Bronchial epithelial cell (primary cell): ENCODE measurements at regions not wholly inside any gene's neighbourhood (a gene's known extent, or its start where the extent isn't known, plus 50 kb on each side); places are given as distances from the start of the nearest gene placed in this dataset.

Source experiments
- DNase-seq: peaks from one replicate; pipeline ENCODE4 v3.0.0-alpha.2; 2010; ENCODE audit warnings: low read depth
- FAIRE-seq: peaks from 2 replicates; lab custom pipeline; 2011; peaks lifted over from hg19 to GRCh38; lab: Jason Lieb, UNC
- H3K27me3 ChIP-seq: 2 replicates; pipeline ENCODE4 v1.5.1; 2011; ENCODE audit warnings: low read length; ENCODE audit not compliant: control insufficient read depth, insufficient read depth
- H3K36me3 ChIP-seq: 2 replicates; pipeline ENCODE4 v1.5.1; 2011; ENCODE audit warnings: low read length; ENCODE audit not compliant: control insufficient read depth, insufficient read depth
- H3K4me3 ChIP-seq: 2 replicates; pipeline ENCODE4 v1.5.1; 2011; ENCODE audit warnings: mild to moderate bottlenecking, low read depth, low read length, control low read depth
- TF ChIP-seq, protein P1 (sequence below): IDR thresholded peaks from 2 replicates; pipeline ENCODE4 v1.5.1; 2011; ENCODE audit warnings: mild to moderate bottlenecking, moderate library complexity, low read length, control low read depth, inconsistent platforms; ENCODE audit not compliant: insufficient read depth, severe bottlenecking

- H3K4me3 ChIP-seq = no peak overlapping the region
- FAIRE-seq = no peak
- H3K36me3 ChIP-seq = no peaks in the 10 kb centered on the region
- no peaks in the 10 kb centered on the region for H3K27me3 ChIP-seq
- TF ChIP-seq, protein P1, sequence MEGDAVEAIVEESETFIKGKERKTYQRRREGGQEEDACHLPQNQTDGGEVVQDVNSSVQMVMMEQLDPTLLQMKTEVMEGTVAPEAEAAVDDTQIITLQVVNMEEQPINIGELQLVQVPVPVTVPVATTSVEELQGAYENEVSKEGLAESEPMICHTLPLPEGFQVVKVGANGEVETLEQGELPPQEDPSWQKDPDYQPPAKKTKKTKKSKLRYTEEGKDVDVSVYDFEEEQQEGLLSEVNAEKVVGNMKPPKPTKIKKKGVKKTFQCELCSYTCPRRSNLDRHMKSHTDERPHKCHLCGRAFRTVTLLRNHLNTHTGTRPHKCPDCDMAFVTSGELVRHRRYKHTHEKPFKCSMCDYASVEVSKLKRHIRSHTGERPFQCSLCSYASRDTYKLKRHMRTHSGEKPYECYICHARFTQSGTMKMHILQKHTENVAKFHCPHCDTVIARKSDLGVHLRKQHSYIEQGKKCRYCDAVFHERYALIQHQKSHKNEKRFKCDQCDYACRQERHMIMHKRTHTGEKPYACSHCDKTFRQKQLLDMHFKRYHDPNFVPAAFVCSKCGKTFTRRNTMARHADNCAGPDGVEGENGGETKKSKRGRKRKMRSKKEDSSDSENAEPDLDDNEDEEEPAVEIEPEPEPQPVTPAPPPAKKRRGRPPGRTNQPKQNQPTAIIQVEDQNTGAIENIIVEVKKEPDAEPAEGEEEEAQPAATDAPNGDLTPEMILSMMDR = no peak
- no peak for DNase-seq
Measured at GRCh38 chr18:45267622-45268021, 347.7 kb upstream of the SLC14A2 start.

DNA sequence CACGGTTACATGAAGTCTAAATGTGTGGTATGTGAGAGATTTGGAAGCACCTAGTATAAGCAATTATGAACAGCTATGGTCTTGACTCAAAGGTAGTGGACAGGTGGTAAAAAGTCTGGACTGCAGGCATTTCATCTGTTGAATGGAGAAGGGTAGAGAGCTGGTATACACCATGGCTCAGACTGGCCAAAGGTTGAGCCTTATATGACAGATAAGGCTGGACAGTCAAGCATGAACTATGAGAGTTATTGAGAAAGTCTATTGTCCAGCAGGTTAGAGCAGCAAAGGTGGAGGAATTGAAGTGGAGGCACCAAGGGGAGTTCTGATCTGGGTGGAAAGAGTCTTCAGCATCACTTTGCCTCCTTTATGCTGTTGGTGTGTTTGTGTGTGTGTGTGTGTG is 346.7 kb upstream of the SLC14A2 start:
- FAIRE-seq (no peak), DNase-seq (no peak)
- no peaks in the 10 kb centered on the region for H3K36me3 ChIP-seq
- TF ChIP-seq, protein P1 = no peak
- no peaks in the 10 kb centered on the region for H3K27me3 ChIP-seq
- H3K4me3 ChIP-seq = no peak overlapping the region

DNA sequence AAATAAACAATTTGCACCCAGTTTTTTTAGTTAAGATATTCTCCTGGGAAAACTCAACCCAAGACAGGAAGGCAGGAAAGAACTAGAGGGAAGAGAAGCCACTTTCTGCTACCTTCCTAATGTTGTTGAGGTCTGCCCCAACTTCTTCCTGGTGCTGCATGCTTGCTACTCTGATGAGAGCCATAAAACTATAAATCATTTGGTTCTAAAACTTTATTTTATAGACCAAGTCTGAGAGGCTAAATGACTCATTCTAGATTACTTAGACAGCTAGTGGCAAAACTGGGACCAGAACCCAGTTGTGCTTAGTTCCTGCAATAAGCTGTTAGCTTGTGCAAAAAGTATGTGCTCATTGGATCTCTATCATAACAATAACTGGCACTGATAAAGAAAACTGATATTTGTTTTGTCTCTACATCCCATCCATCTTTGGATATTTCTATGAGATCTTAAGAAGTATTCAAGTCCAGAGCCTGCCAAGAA is 344.9 kb upstream of the SLC14A2 start:
- TF ChIP-seq, protein P1 = no peak
- H3K27me3 ChIP-seq = no peaks in the 10 kb centered on the region
- DNase-seq = no peak
- no peak overlapping the region for H3K4me3 ChIP-seq
- no peak for FAIRE-seq
- no peaks in the 10 kb centered on the region for H3K36me3 ChIP-seq

DNA sequence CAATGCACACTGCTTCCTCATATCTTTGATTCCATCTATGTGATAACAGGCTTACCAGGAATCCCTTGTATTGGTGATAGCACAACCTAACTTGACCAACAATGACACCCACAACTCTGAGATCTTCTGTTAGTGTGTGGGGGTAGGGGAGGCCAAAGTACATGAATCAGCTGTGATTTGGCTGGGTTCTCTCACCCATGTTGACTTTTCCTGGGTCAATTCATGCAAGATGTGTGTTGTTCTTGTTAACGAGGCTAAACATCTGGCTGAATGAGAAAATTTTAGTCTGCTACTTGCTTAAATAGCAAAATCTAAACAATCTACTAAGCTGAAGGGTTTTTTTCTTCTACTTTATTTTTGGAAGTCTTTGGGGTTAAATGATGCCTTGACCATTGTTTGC is 341.2 kb upstream of the SLC14A2 start:
- TF ChIP-seq, protein P1 = no peak
- Histone ChIP-seq H3K36me3 (no peaks in the 10 kb centered on the region), H3K4me3 (no peak overlapping the region), H3K27me3 (no peaks in the 10 kb centered on the region)
- DNase-seq (no peak), FAIRE-seq (no peak)

DNA sequence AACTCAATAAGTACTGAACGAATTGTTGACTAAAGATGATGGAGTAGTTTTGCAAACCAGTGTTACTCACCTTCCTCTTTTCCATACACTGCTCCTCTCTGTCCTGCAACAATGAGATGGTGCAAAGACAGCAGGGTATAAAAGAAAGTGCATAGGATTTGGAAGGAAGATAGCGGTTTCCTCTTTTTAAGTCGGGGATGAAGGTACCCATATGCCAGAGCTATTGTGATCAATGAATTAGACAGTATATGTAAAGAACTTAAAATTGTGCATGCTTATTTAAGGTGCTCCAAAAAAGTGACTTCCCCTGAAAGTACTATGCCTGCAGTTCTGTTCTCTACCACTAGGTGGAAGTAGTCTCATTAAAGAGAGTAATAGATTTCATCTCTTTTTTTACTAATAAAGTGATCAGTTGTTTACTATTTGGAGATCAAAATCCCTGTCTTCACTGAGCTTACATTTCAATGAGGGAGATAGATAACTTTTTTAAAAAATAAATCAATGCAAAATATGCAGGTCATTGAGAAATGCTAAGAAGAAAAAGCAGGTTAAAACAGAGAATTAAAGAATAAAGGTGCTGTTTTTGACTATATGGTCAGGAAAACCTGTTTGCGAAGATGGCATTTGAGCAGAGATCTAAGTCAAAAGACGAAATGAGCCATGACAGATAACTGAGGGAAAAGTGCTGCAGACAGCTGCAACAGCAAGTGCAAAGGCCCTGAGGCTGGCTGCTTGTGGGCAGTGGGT is 339.7 kb upstream of the SLC14A2 start:
- H3K36me3 ChIP-seq = no peaks in the 10 kb centered on the region
- H3K4me3 ChIP-seq = no peak overlapping the region
- TF ChIP-seq, protein P1 = peak; percentile 55
- FAIRE-seq = no peak
- no peaks in the 10 kb centered on the region for H3K27me3 ChIP-seq
- DNase-seq = peak; percentile 49
